SK-N-MC (cell line): ENCODE measurements at regions not wholly inside any gene's neighbourhood (a gene's known extent, or its start where the extent isn't known, plus 50 kb on each side); places are given as distances from the start of the nearest gene placed in this dataset.

ENCODE experiments used
- EZH2 ChIP-seq: fragments of 200-600 bp; sonication (generic); IDR thresholded peaks from one replicate; pipeline ENCODE4 v1.6.1; 2017; ENCODE audit warnings: antibody characterized with exemption
- FOXP2 ChIP-seq: optimal IDR thresholded peaks from 2 replicates; pipeline ENCODE3; 2011; ENCODE audit warnings: mild to moderate bottlenecking, moderate library complexity; ENCODE audit not compliant: insufficient read depth; ENCODE audit errors: extremely low read length, control extremely low read depth

- TF ChIP-seq FOXP2 (no peak), EZH2 (no peak)
These were observed 54.6 kb upstream of the POU4F3 start for GRCh38 chr5:146284016-146284415.
